ENCODE measurements at regions not wholly inside any gene's neighbourhood (a gene's known extent, or its start where the extent isn't known, plus 50 kb on each side); places are given as distances from the start of the nearest gene placed in this dataset.

DNA sequence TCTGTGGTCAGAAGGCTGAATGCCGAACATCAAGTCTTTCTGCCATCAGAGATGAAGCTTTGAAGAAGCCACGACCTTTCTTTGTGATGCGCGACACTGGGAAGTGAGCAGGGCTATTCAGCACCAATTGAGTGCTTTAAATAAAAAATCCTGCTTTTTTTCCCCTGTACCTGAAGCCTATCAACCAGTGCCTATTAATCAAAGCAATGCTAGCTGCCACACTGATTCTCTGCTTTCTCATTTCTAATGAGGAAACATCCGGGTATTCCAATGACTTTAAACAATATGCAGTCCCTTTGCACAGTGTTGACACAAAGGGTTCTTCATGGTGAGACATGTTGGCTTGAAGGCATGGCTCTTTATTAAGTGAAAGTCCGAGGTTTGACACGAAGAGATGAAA, 88.0 kb downstream of the GALR1 start:
- Histone ChIP-seq H3K79me2 (ENCODE audit: control insufficient read depth, insufficient read depth, low read length) (no peaks in the 10 kb centered on the region), H3K9me3 (ENCODE audit: control insufficient read depth, low read depth, low read length) (peaks cover 4% of the 10 kb centered on the region), H3K36me3 (ENCODE audit: control insufficient read depth in 2 of 2, extremely low read depth in 1 of 2, insufficient read depth in 2 of 2, low read length in 2 of 2) (no peaks in the 10 kb centered on the region), H3K4me1 (ENCODE audit: control insufficient read depth, extremely low read depth, insufficient read depth, low read length) (no peaks in the 10 kb centered on the region), H4K20me1 (ENCODE audit: control insufficient read depth, extremely low read depth, insufficient read depth, low read length) (no peaks in the 10 kb centered on the region), H3K4me2 (ENCODE audit: control insufficient read depth, extremely low read depth, insufficient read depth, low read depth, low read length) (no peak overlapping the region), H3K27ac (ENCODE audit: control insufficient read depth, insufficient read depth, low read length) (no peak overlapping the region), H3K9me1 (ENCODE audit: control insufficient read depth, extremely low read depth, insufficient read depth, low read length) (no peaks in the 10 kb centered on the region), H3K4me3 (ENCODE audit: control insufficient read depth in 2 of 3, extremely low read depth in 1 of 3, insufficient read depth in 2 of 3, low read depth in 1 of 3, low read length in 3 of 3) (no peak overlapping the region), H3K27me3 (ENCODE audit: control insufficient read depth, extremely low read depth, insufficient read depth, low read length) (no peaks in the 10 kb centered on the region), H2AFZ (ENCODE audit: control insufficient read depth, low read length) (no peak overlapping the region), H3K9ac (ENCODE audit: control insufficient read depth, extremely low read depth, insufficient read depth, low read length) (no peak overlapping the region)
- TF ChIP-seq EZH2 (IDR thresholded peaks at IDR 0.05; ENCODE audit: low read length): no peak
- TF ChIP-seq, protein P1, sequence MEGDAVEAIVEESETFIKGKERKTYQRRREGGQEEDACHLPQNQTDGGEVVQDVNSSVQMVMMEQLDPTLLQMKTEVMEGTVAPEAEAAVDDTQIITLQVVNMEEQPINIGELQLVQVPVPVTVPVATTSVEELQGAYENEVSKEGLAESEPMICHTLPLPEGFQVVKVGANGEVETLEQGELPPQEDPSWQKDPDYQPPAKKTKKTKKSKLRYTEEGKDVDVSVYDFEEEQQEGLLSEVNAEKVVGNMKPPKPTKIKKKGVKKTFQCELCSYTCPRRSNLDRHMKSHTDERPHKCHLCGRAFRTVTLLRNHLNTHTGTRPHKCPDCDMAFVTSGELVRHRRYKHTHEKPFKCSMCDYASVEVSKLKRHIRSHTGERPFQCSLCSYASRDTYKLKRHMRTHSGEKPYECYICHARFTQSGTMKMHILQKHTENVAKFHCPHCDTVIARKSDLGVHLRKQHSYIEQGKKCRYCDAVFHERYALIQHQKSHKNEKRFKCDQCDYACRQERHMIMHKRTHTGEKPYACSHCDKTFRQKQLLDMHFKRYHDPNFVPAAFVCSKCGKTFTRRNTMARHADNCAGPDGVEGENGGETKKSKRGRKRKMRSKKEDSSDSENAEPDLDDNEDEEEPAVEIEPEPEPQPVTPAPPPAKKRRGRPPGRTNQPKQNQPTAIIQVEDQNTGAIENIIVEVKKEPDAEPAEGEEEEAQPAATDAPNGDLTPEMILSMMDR (optimal IDR thresholded peaks at IDR 0.05 in 1 of 3, IDR thresholded peaks at IDR 0.05 in 1 of 3, conservative IDR thresholded peaks at IDR 0.05 in 1 of 3; ENCODE audit: extremely low read depth in 1 of 3, insufficient read depth in 2 of 3, low read length in 3 of 3): no peak
- DNase-seq (ENCODE audit: low read depth, low spot score) (no peak), FAIRE-seq (no peak)
- dilution Hi-C loops (cut with MboI; ENCODE audit: extremely low pct_ligation_motif_present, low sequenced_read_pairs): no loop called here

DNA sequence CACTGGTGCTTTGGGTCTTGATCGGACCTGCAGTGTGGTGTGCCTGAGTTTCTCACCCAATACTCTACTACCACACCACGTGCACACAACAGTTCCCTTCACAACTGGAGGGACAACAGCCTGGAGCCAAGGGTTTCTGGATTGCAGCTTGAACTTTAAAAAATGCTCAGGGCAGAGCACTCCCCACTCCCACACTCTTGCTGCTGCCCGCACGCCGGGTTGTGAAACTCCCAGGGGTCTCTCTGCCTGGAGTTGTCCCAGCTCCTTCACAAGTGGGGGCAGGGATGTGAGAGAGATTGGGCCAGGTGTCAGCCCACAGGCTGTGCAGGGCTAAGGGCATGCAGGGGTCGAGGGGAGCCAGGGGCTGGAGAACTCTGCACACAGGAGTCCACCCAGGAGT, 89.4 kb downstream of the GALR1 start:
- no peaks in the 10 kb centered on the region for H3K9me1 ChIP-seq (ENCODE audit: control insufficient read depth, extremely low read depth, insufficient read depth, low read length)
- DNase-seq (ENCODE audit: low read depth, low spot score) (no peak), FAIRE-seq (no peak)
- H3K36me3 ChIP-seq (ENCODE audit: control insufficient read depth in 2 of 2, extremely low read depth in 1 of 2, insufficient read depth in 2 of 2, low read length in 2 of 2): no peaks in the 10 kb centered on the region
- H3K9me3 ChIP-seq (ENCODE audit: control insufficient read depth, low read depth, low read length): peaks cover 8% of the 10 kb centered on the region
- H3K4me1 ChIP-seq (ENCODE audit: control insufficient read depth, extremely low read depth, insufficient read depth, low read length): no peaks in the 10 kb centered on the region
- H3K27ac ChIP-seq (ENCODE audit: control insufficient read depth, insufficient read depth, low read length): no peak overlapping the region
- H3K4me2 ChIP-seq (ENCODE audit: control insufficient read depth, extremely low read depth, insufficient read depth, low read depth, low read length): no peak overlapping the region
- H4K20me1 ChIP-seq (ENCODE audit: control insufficient read depth, extremely low read depth, insufficient read depth, low read length): no peaks in the 10 kb centered on the region
- TF ChIP-seq EZH2 (IDR thresholded peaks at IDR 0.05; ENCODE audit: low read length): no peak
- TF ChIP-seq, protein P1 (optimal IDR thresholded peaks at IDR 0.05 in 1 of 3, IDR thresholded peaks at IDR 0.05 in 1 of 3, conservative IDR thresholded peaks at IDR 0.05 in 1 of 3; ENCODE audit: extremely low read depth in 1 of 3, insufficient read depth in 2 of 3, low read length in 3 of 3): no peak
- no peaks in the 10 kb centered on the region for H3K79me2 ChIP-seq (ENCODE audit: control insufficient read depth, insufficient read depth, low read length)
- dilution Hi-C loops (cut with MboI; ENCODE audit: extremely low pct_ligation_motif_present, low sequenced_read_pairs): no loop called here
- H3K4me3 ChIP-seq (ENCODE audit: control insufficient read depth in 2 of 3, extremely low read depth in 1 of 3, insufficient read depth in 2 of 3, low read depth in 1 of 3, low read length in 3 of 3): no peak overlapping the region
- H2AFZ ChIP-seq (ENCODE audit: control insufficient read depth, low read length): no peak overlapping the region
- H3K9ac ChIP-seq (ENCODE audit: control insufficient read depth, extremely low read depth, insufficient read depth, low read length): no peak overlapping the region
- no peaks in the 10 kb centered on the region for H3K27me3 ChIP-seq (ENCODE audit: control insufficient read depth, extremely low read depth, insufficient read depth, low read length)

Measured in keratinocyte (primary cell).